ENCODE measurements at regions not wholly inside any gene's neighbourhood (a gene's known extent, or its start where the extent isn't known, plus 50 kb on each side); places are given as distances from the start of the nearest gene placed in this dataset.

- WGBS (ENCODE audit: low lambda C conversion rate), result 65% methylated on average over 2 of the region's 2 CpGs
- Histone ChIP-seq H2AFZ (ENCODE audit: low read depth) (no peak overlapping the region), H4K20me1 (ENCODE audit: insufficient read depth) (no peaks in the 10 kb centered on the region), H3K9me2 (no peaks in the 10 kb centered on the region), H3K79me2 (ENCODE audit: insufficient read depth) (no peaks in the 10 kb centered on the region), H3K9me3 (no peaks in the 10 kb centered on the region), H3K27ac (ENCODE audit: low read depth in 2 of 2, low read length in 1 of 2) (no peak overlapping the region), H3K36me3 (replicated peaks in 1 of 2; ENCODE audit: control insufficient read depth in 1 of 2, insufficient read depth in 2 of 2, low read length in 1 of 2) (no peaks in the 10 kb centered on the region), H3K4me1 (ENCODE audit: control insufficient read depth in 1 of 2, insufficient read depth in 2 of 2, low read depth in 1 of 2, low read length in 1 of 2) (no peaks in the 10 kb centered on the region), H3F3A (replicated peaks; ENCODE audit: insufficient read depth) (no peaks in the 10 kb centered on the region), H3K4me2 (no peak overlapping the region), H3K27me3 (ENCODE audit: insufficient read depth) (no peaks in the 10 kb centered on the region), H3K4me3 (ENCODE audit: low read depth in 2 of 2, low read length in 1 of 2) (no peak overlapping the region), H3K9ac (no peak overlapping the region)
- TF ChIP-seq IRF3 (IDR thresholded peaks at IDR 0.05; ENCODE audit: low read depth, low read length) (no peak), ZBTB33 (IDR thresholded peaks at IDR 0.05; ENCODE audit: borderline replicate concordance, low read depth) (no peak), YY1 (IDR thresholded peaks at IDR 0.05; ENCODE audit: low read depth) (no peak), JUND (IDR thresholded peaks at IDR 0.05) (no peak), PBX3 (IDR thresholded peaks at IDR 0.05) (no peak), EZH2phosphoT487 (IDR thresholded peaks at IDR 0.05; ENCODE audit: borderline replicate concordance, low read depth) (no peak), GATA2 (CRISPR knock-in tag; IDR thresholded peaks at IDR 0.05) (no peak), MEF2A (IDR thresholded peaks at IDR 0.05; ENCODE audit: borderline replicate concordance, low read depth) (no peak), SMC3 (IDR thresholded peaks at IDR 0.05; ENCODE audit: low read depth, low read length) (no peak), MAX (IDR thresholded peaks at IDR 0.05; ENCODE audit: low read depth) (no peak), ELF1 (IDR thresholded peaks at IDR 0.05) (no peak), USF1 (IDR thresholded peaks at IDR 0.05; ENCODE audit: borderline replicate concordance, low read depth) (no peak), FOXJ3 (CRISPR knock-in tag; IDR thresholded peaks at IDR 0.05) (no peak)
- CTCF ChIA-PET, result no interaction called here
- POLR2A ChIA-PET, result no interaction called here
- no peak for DNase-seq
Observed at GRCh38 chr21:35921471-35921870, 138.9 kb downstream of the SETD4 start.

GRCh38 chr21:35920436-35920835 lies 139.9 kb downstream of the SETD4 start:
- Histone ChIP-seq H3K27ac (ENCODE audit: low read depth in 2 of 2, low read length in 1 of 2) (no peak overlapping the region), H3K9me2 (no peaks in the 10 kb centered on the region), H3K4me1 (ENCODE audit: control insufficient read depth in 1 of 2, insufficient read depth in 2 of 2, low read depth in 1 of 2, low read length in 1 of 2) (no peaks in the 10 kb centered on the region), H3K79me2 (ENCODE audit: insufficient read depth) (no peaks in the 10 kb centered on the region), H3K4me3 (ENCODE audit: low read depth in 2 of 2, low read length in 1 of 2) (no peak overlapping the region), H3K9me3 (no peaks in the 10 kb centered on the region), H3K27me3 (ENCODE audit: insufficient read depth) (no peaks in the 10 kb centered on the region), H3K36me3 (replicated peaks in 1 of 2; ENCODE audit: control insufficient read depth in 1 of 2, insufficient read depth in 2 of 2, low read length in 1 of 2) (no peaks in the 10 kb centered on the region), H4K20me1 (ENCODE audit: insufficient read depth) (no peaks in the 10 kb centered on the region), H3F3A (replicated peaks; ENCODE audit: insufficient read depth) (no peaks in the 10 kb centered on the region), H3K9ac (no peak overlapping the region), H2AFZ (ENCODE audit: low read depth) (no peak overlapping the region), H3K4me2 (no peak overlapping the region)
- no peak for DNase-seq
- ChIA-PET CTCF (no interaction called here), POLR2A (no interaction called here)
- TF ChIP-seq TAF1 (IDR thresholded peaks at IDR 0.05; ENCODE audit: borderline replicate concordance, low read depth, low read length), result no peak
- 33% methylated on average over 3 of the region's 3 CpGs for WGBS (ENCODE audit: low lambda C conversion rate)

Measured in SK-N-SH (cell line).